HCT116 (cell line): ENCODE measurements at regions not wholly inside any gene's neighbourhood (a gene's known extent, or its start where the extent isn't known, plus 50 kb on each side); places are given as distances from the start of the nearest gene placed in this dataset.
A peak's percentile ranks its signal among the peaks of the same experiment; 100 is the strongest.

Experiments
- ATAC-seq: fragments of 200-7000 bp; cut with Tn5 transposase; 2 replicates; pipeline ENCODE4 v1.9.1; 2020; ENCODE audit warnings: mild to moderate bottlenecking, moderate library complexity
- BruUV-seq: library from RNA; stranded (reverse); fragments of 400-500 nt; replicated peaks from 2 replicates; lab custom pipeline; 2021; lab: Mats Ljungman, UMichigan
- CTCF ChIA-PET: fragments of 300-600 bp; sonication (Branson Sonifier 250); formaldehyde crosslinking; loops from one replicate; lab custom pipeline; 2021; ENCODE audit warnings: antibody characterized with exemption; lab: Charles Lee
- POLR2A ChIA-PET: fragments of 300-600, 350-600 bp; sonication (Branson Sonifier 250); formaldehyde crosslinking; loops from one replicate; lab custom pipeline; 2021; ENCODE audit warnings: antibody characterized with exemption; lab: Charles Lee
- RAD21 ChIA-PET, 2 experiments: fragments of 300-600 bp; sonication (Branson Sonifier 250); formaldehyde crosslinking; loops; one replicate each; lab custom pipeline; 2023; ENCODE audit warnings: low total read pairs in 2 of 2; ENCODE audit not compliant: uncharacterized antibody in 2 of 2, unreplicated experiment in 2 of 2, low non-redundant PET in 1 of 2; lab: Charles Lee
- DNase-seq: peaks from one replicate; pipeline ENCODE4 v3.0.0-alpha.2; 2010; ENCODE audit warnings: low read depth, low spot score
- H2AFZ ChIP-seq: fragments of 200-600 bp; shearing (Covaris generic), sonication (generic); 2 replicates; pipeline ENCODE4 v1.6.1; 2017; ENCODE audit warnings: low read depth, mixed run types, mixed read lengths, antibody characterized with exemption, low read length; ENCODE audit not compliant: poor library complexity, severe bottlenecking
- H3K27ac ChIP-seq: 2 replicates; pipeline ENCODE4 v1.5.1; 2012; ENCODE audit warnings: low read depth, low read length
- H3K27me3 ChIP-seq: fragments of 200-600 bp; sonication (generic); 2 replicates; pipeline ENCODE4 v1.6.1; 2016; ENCODE audit warnings: mixed run types, low read length, mixed read lengths; ENCODE audit not compliant: insufficient read depth
- H3K36me3 ChIP-seq, 2 experiments: fragments of 200-500 bp in 1 of 2; fragments of 200-600 bp in 1 of 2; sonication (Bioruptor generic) in 1 of 2; sonication (generic) in 1 of 2; 2 replicates each; pipeline versions ENCODE4 v1.5.1 to v1.6.1; 2014 to 2016; ENCODE audit warnings: low read length in 2 of 2, inconsistent platforms in 1 of 2, mixed read lengths in 1 of 2, mixed run types in 1 of 2; ENCODE audit not compliant: insufficient read depth in 2 of 2, control insufficient read depth in 1 of 2
- H3K4me1 ChIP-seq, 2 experiments: fragments of 200-600 bp in 1 of 2; sonication (generic) in 1 of 2; 2 replicates each; pipeline versions ENCODE4 v1.5.1 to v1.6.1; 2012 to 2017; ENCODE audit warnings: low read length in 2 of 2, inconsistent platforms in 1 of 2, mild to moderate bottlenecking in 1 of 2, mixed read lengths in 1 of 2, mixed run types in 1 of 2, moderate library complexity in 1 of 2; ENCODE audit not compliant: insufficient read depth in 2 of 2, control insufficient read depth in 1 of 2
- H3K4me2 ChIP-seq: fragments of 200-600 bp; sonication (generic); 2 replicates; pipeline ENCODE4 v1.6.1; 2017; ENCODE audit warnings: mixed run types, low read length, mixed read lengths
- H3K4me3 ChIP-seq, 2 experiments: fragments of 200-600 bp in 1 of 2; sonication (generic) in 1 of 2; replicated peaks in 1 of 2; 2 replicates each; pipeline ENCODE4 v1.5.1; 2011 to 2016; ENCODE audit warnings: low read length in 2 of 2, control low read depth in 1 of 2, low read depth in 1 of 2, mild to moderate bottlenecking in 1 of 2, mixed read lengths in 1 of 2, mixed run types in 1 of 2
- H3K79me2 ChIP-seq: fragments of 200-600 bp; sonication (generic); 2 replicates; pipeline ENCODE4 v1.6.1; 2017; ENCODE audit warnings: mild to moderate bottlenecking, mixed run types, low read length, moderate library complexity, mixed read lengths; ENCODE audit not compliant: insufficient read depth
- H3K9ac ChIP-seq: fragments of 200-600 bp; sonication (generic); 2 replicates; pipeline ENCODE4 v1.6.1; 2016; ENCODE audit warnings: low read length, mixed read lengths
- H3K9me2 ChIP-seq: fragments of 200-600 bp; sonication (generic), shearing (Covaris generic); 2 replicates; pipeline ENCODE4 v1.6.1; 2017; ENCODE audit warnings: mixed run types, mild to moderate bottlenecking, moderate library complexity; ENCODE audit not compliant: insufficient read depth
- H3K9me3 ChIP-seq, 2 experiments: fragments of 200-500 bp in 1 of 2; fragments of 200-600 bp in 1 of 2; sonication (Bioruptor generic) in 1 of 2; sonication (generic) in 1 of 2; 2 replicates each; pipeline ENCODE4 v1.6.1; 2014 to 2017; ENCODE audit warnings: low read length in 2 of 2, mixed read lengths in 2 of 2, inconsistent platforms in 1 of 2, low read depth in 1 of 2, mild to moderate bottlenecking in 1 of 2, mixed run types in 1 of 2, moderate library complexity in 1 of 2; ENCODE audit not compliant: control insufficient read depth in 1 of 2, insufficient read depth in 1 of 2
- H4K20me1 ChIP-seq: fragments of 200-600 bp; sonication (generic), shearing (Covaris generic); 2 replicates; pipeline ENCODE4 v1.6.1; 2017; ENCODE audit warnings: mixed run types, mild to moderate bottlenecking, moderate library complexity; ENCODE audit not compliant: insufficient read depth
- ATF3 ChIP-seq: IDR thresholded peaks from 2 replicates; pipeline ENCODE4 v1.6.1; 2012
- CBX3 ChIP-seq: IDR thresholded peaks from 2 replicates; pipeline ENCODE4 v1.6.1; 2012; ENCODE audit warnings: low read depth
- CEBPB ChIP-seq: IDR thresholded peaks from 2 replicates; pipeline ENCODE4 v1.6.1; 2012; ENCODE audit warnings: low read depth
- CTCF ChIP-seq, 3 experiments: fragments of 200-600 bp in 1 of 3; sonication (generic) in 1 of 3; IDR thresholded peaks in 2 of 3; conservative IDR thresholded peaks in 1 of 3; 2 replicates each; pipeline ENCODE4 v1.5.1; 2012 to 2017; ENCODE audit warnings: low read depth in 2 of 3, low read length in 2 of 3, antibody characterized with exemption in 1 of 3, borderline replicate concordance in 1 of 3, control low read depth in 1 of 3, mild to moderate bottlenecking in 1 of 3, mixed read lengths in 1 of 3, mixed run types in 1 of 3, moderate library complexity in 1 of 3; ENCODE audit not compliant: insufficient read depth in 1 of 3
- EGR1 ChIP-seq: IDR thresholded peaks from 2 replicates; pipeline ENCODE4 v1.6.1; 2012; ENCODE audit warnings: low read depth
- ELF1 ChIP-seq: IDR thresholded peaks from 2 replicates; pipeline ENCODE4 v1.6.1; 2012; ENCODE audit warnings: low read depth, borderline replicate concordance
- EZH2 ChIP-seq: fragments of 200-600 bp; sonication (generic); IDR thresholded peaks from 2 replicates; pipeline ENCODE4 v1.6.1; 2017; ENCODE audit warnings: antibody characterized with exemption, mixed run types
- FOSL1 ChIP-seq: IDR thresholded peaks from 2 replicates; pipeline ENCODE4 v1.6.1; 2012; ENCODE audit warnings: low read depth
- JUND ChIP-seq: IDR thresholded peaks from 2 replicates; pipeline ENCODE4 v1.6.1; 2012
- MAX ChIP-seq: IDR thresholded peaks from 2 replicates; pipeline ENCODE4 v1.6.1; 2012
- POLR2A ChIP-seq: IDR thresholded peaks from 2 replicates; pipeline ENCODE4 v1.7.0; 2011; ENCODE audit warnings: borderline replicate concordance; ENCODE audit not compliant: insufficient read depth, insufficient read length; ENCODE audit errors: extremely low read depth
- POLR2AphosphoS5 ChIP-seq: IDR thresholded peaks from 2 replicates; pipeline ENCODE4 v1.6.1; 2011; ENCODE audit warnings: mild to moderate bottlenecking, low read depth, low read length, moderate library complexity
- RAD21 ChIP-seq: IDR thresholded peaks from 2 replicates; pipeline ENCODE4 v1.6.1; 2012; ENCODE audit warnings: low read depth, mild to moderate bottlenecking
- REST ChIP-seq: IDR thresholded peaks from 2 replicates; pipeline ENCODE4 v1.6.1; 2012; ENCODE audit warnings: low read depth
- SIN3A ChIP-seq: IDR thresholded peaks from 2 replicates; pipeline ENCODE4 v1.6.1; 2012; ENCODE audit warnings: low read depth
- SP1 ChIP-seq: IDR thresholded peaks from 2 replicates; pipeline ENCODE4 v1.6.1; 2012; ENCODE audit warnings: low read depth
- TCF7L2 ChIP-seq: IDR thresholded peaks from 2 replicates; pipeline ENCODE4 v1.7.0; 2011; ENCODE audit warnings: borderline replicate concordance, inconsistent platforms; ENCODE audit not compliant: insufficient read depth, insufficient read length; ENCODE audit errors: extremely low read depth
- YY1 ChIP-seq: IDR thresholded peaks from 2 replicates; pipeline ENCODE4 v1.6.1; 2011; ENCODE audit warnings: low read length, low read depth, moderate library complexity, mild to moderate bottlenecking; ENCODE audit not compliant: insufficient replicate concordance; ENCODE audit errors: extremely low read depth
- ZFX ChIP-seq: fragments of 450-650 bp; IDR thresholded peaks from 2 replicates; pipeline ENCODE4 v1.6.1; 2017
- ZNF274 ChIP-seq: fragments of 200-500 bp; sonication (Bioruptor generic); IDR thresholded peaks from 2 replicates; pipeline ENCODE4 v1.6.1; 2014; ENCODE audit warnings: mild to moderate bottlenecking, low read depth, low read length, inconsistent platforms
- intact Hi-C: fragments of 100-400 bp; cut with micrococcal nuclease; formaldehyde crosslinking; loops from 2 replicates; pipeline ENCODE4 v1.10.0; 2022

GRCh38 chr11:8813658-8814057, 97.3 kb upstream of the AKIP1 start:
- H3K4me1 ChIP-seq: peaks cover 0 to 17% of the 10 kb centered on the region in 2 experiments; a peak in 3 of 4 replicates
- H2AFZ ChIP-seq: no peak overlapping the region

More at GRCh38 chr11:8813658-8814057, 97.3 kb upstream of the AKIP1 start:
- H3K27me3 ChIP-seq: no peaks in the 10 kb centered on the region
- H3K9me2 ChIP-seq: no peaks in the 10 kb centered on the region
- TF ChIP-seq CTCF (IDR thresholded peaks at IDR 0.05 in 2 of 3, conservative IDR thresholded peaks at IDR 0.05 in 1 of 3; ENCODE audit: borderline replicate concordance in 1 of 3, insufficient read depth in 1 of 3, low read depth in 2 of 3, low read length in 2 of 3) (peak; percentile 82 to 97 (median 95)), RAD21 (peak; percentile 93), EZH2 (no peak), POLR2AphosphoS5 (no peak), CEBPB (no peak), POLR2A (no peak), ELF1 (no peak), FOSL1 (no peak), ATF3 (no peak), SIN3A (no peak), SP1 (no peak), EGR1 (no peak), TCF7L2 (no peak), YY1 (no peak), MAX (no peak), CBX3 (no peak), JUND (no peak), REST (no peak), ZNF274 (no peak), ZFX (0 out of 2 replicates have a peak, but pooled peaks have one; percentile 15)
- H4K20me1 ChIP-seq: no peaks in the 10 kb centered on the region
- no peaks in the 10 kb centered on the region for H3K9me3 ChIP-seq
- BruUV-seq: no TSS peak
- intact Hi-C loops: loop anchor here (1.0 kb wide), 1 partner anchor 124 kb away; no protein-coding TSS in a partner anchor
- DNase-seq (peak; percentile 73), ATAC-seq (peak; percentile 97)
- ChIA-PET CTCF (interaction anchor here (0.7 to 1.6 kb wide), 5 partner anchors 8 to 146 kb away, joined by 3 to 6 read pairs (median 3); no protein-coding TSS in a partner anchor), POLR2A (interaction anchor here (0.7 to 3.3 kb wide), 3 partner anchors 58 to 132 kb away, joined by 3 to 12 read pairs (median 3); partner anchors contain the start of genes RPL27A and TRIM66), RAD21 (interaction anchor here (0.5 to 0.9 kb wide), 2 partner anchors 109 to 146 kb away, joined by 4 read pairs; no protein-coding TSS in a partner anchor)
- H3K79me2 ChIP-seq: no peaks in the 10 kb centered on the region
- peak overlapping the region; percentile 9; the same call in 1 of the 2 replicates for H3K4me2 ChIP-seq
- H3K36me3 ChIP-seq: no peaks in the 10 kb centered on the region
- no peak overlapping the region for H3K9ac ChIP-seq
- no peak overlapping the region for H3K4me3 ChIP-seq
- H3K27ac ChIP-seq: no peak overlapping the region
